Mesendoderm (in vitro differentiated cells): ENCODE measurements at regions not wholly inside any gene's neighbourhood (a gene's known extent, or its start where the extent isn't known, plus 50 kb on each side); places are given as distances from the start of the nearest gene placed in this dataset.

Experiments
- DNase-seq: peaks from one replicate; pipeline ENCODE4 v3.0.0; 2013
- H2AK5ac ChIP-seq: 2 replicates; pipeline ENCODE4 v1.6.1; 2013; ENCODE audit warnings: low read length, inconsistent platforms
- H2BK120ac ChIP-seq: 2 replicates; pipeline ENCODE4 v1.6.1; 2013; ENCODE audit warnings: low read depth, mild to moderate bottlenecking, low read length, moderate library complexity, mixed read lengths
- H2BK15ac ChIP-seq: replicated peaks from 2 replicates; pipeline ENCODE4 v1.6.1; 2013; ENCODE audit warnings: low read depth, mild to moderate bottlenecking, moderate library complexity
- H2BK5ac ChIP-seq: 2 replicates; pipeline ENCODE4 v1.6.1; 2013; ENCODE audit warnings: low read length, inconsistent platforms
- H3K18ac ChIP-seq: 2 replicates; pipeline ENCODE4 v1.6.1; 2013; ENCODE audit warnings: mild to moderate bottlenecking, low read length, mixed read lengths
- H3K23ac ChIP-seq: one replicate; pipeline ENCODE4 v1.6.1; 2013; ENCODE audit warnings: low read length
- H3K27ac ChIP-seq: 2 replicates; pipeline ENCODE4 v1.5.1; 2013; ENCODE audit warnings: low read depth, mild to moderate bottlenecking, inconsistent platforms, low read length, moderate library complexity
- H3K27me3 ChIP-seq: 2 replicates; pipeline ENCODE4 v1.6.1; 2013; ENCODE audit warnings: low read length, control low read depth, mild to moderate bottlenecking, inconsistent platforms; ENCODE audit not compliant: insufficient read depth, poor library complexity
- H3K36me3 ChIP-seq: 2 replicates; pipeline ENCODE4 v1.6.1; 2013; ENCODE audit warnings: low read length, inconsistent platforms; ENCODE audit not compliant: control insufficient read depth, insufficient read depth
- H3K4ac ChIP-seq: one replicate; pipeline ENCODE4 v1.6.1; 2013; ENCODE audit warnings: low read depth, mild to moderate bottlenecking, low read length, moderate library complexity
- H3K4me1 ChIP-seq: 2 replicates; pipeline ENCODE4 v1.6.1; 2013; ENCODE audit warnings: low read depth, low read length, inconsistent platforms; ENCODE audit not compliant: control insufficient read depth
- H3K4me2 ChIP-seq: 2 replicates; pipeline ENCODE4 v1.6.1; 2013; ENCODE audit warnings: low read length
- H3K4me3 ChIP-seq: 2 replicates; pipeline ENCODE4 v1.5.1; 2013; ENCODE audit warnings: mild to moderate bottlenecking, low read length
- H3K56ac ChIP-seq: one replicate; pipeline ENCODE4 v1.6.1; 2013; ENCODE audit warnings: low read length
- H3K79me1 ChIP-seq: 2 replicates; pipeline ENCODE4 v1.6.1; 2013; ENCODE audit warnings: low read length, inconsistent platforms
- H3K79me2 ChIP-seq: 2 replicates; pipeline ENCODE4 v1.6.1; 2013; ENCODE audit warnings: mild to moderate bottlenecking, low read length; ENCODE audit not compliant: control insufficient read depth, insufficient read depth
- H3K9ac ChIP-seq: 2 replicates; pipeline ENCODE4 v1.6.1; 2013; ENCODE audit warnings: low read length, inconsistent platforms
- H4K5ac ChIP-seq: one replicate; pipeline ENCODE4 v1.6.1; 2013; ENCODE audit warnings: low read length
- H4K8ac ChIP-seq: one replicate; pipeline ENCODE4 v1.6.1; 2013; ENCODE audit warnings: low read depth, mild to moderate bottlenecking, control low read depth, low read length, moderate library complexity
- WGBS: extraction: QIAGEN DNeasy Blood & Tissue Kit; methylation state at CpG from one replicate; pipeline ENCODE4 v1.1.7; 2013; ENCODE audit warnings: low lambda C conversion rate, missing lambda C conversion rate; ENCODE audit not compliant: insufficient coverage; ENCODE audit errors: extremely low coverage; 5-methylcytosine and 5-hydroxymethylcytosine counted together

- no peak overlapping the region for H2BK5ac ChIP-seq
- no peak overlapping the region for H3K4ac ChIP-seq
- H3K27me3 ChIP-seq = no peaks in the 10 kb centered on the region
- H3K18ac ChIP-seq = no peak overlapping the region
- H3K9ac ChIP-seq = no peak overlapping the region
- no peak overlapping the region for H3K4me3 ChIP-seq
- no CpG with 5 or more reads among the region's 4 CpGs for WGBS
- DNase-seq = no peak
- H2AK5ac ChIP-seq = no peak overlapping the region
- H2BK15ac ChIP-seq = no peak overlapping the region
- H3K4me2 ChIP-seq = no peak overlapping the region
- no peaks in the 10 kb centered on the region for H3K4me1 ChIP-seq
- no peak overlapping the region for H3K27ac ChIP-seq
- no peaks in the 10 kb centered on the region for H3K36me3 ChIP-seq
- H4K5ac ChIP-seq = no peak overlapping the region
- no peak overlapping the region for H3K56ac ChIP-seq
- H3K79me2 ChIP-seq = no peaks in the 10 kb centered on the region
- no peak overlapping the region for H4K8ac ChIP-seq
- no peak overlapping the region for H3K23ac ChIP-seq
- no peaks in the 10 kb centered on the region for H3K79me1 ChIP-seq
- no peak overlapping the region for H2BK120ac ChIP-seq
Observed at GRCh38 chr12:77151030-77151429, 85.7 kb upstream of the E2F7 start.

DNA sequence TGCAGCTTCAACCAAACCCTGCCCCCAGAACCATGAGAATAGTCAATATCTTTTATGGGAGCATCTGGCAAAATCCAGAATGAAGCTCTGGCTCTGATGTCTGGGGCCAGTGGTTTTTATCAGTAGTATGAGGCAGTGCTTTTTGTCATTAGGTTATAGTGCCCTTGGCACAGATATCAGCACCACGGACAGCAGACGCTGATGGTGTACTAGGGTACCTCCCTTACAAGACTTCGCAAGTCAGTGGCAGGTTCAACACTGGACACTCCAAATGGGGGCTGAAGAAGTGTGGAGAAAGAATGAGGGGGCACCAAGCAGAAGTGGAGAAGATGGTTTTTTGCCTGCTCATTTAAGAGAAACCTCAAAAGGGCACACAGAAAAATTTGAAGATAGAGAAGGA lies 68.2 kb upstream of the E2F7 start:
- Histone ChIP-seq H3K79me2 (no peaks in the 10 kb centered on the region), H3K9ac (no peak overlapping the region), H3K4me1 (no peaks in the 10 kb centered on the region), H2BK15ac (no peak overlapping the region), H4K5ac (no peak overlapping the region), H2BK120ac (no peak overlapping the region), H3K27ac (no peak overlapping the region), H3K56ac (no peak overlapping the region), H3K27me3 (no peaks in the 10 kb centered on the region), H3K4ac (no peak overlapping the region), H3K36me3 (no peaks in the 10 kb centered on the region), H4K8ac (no peak overlapping the region), H2AK5ac (no peak overlapping the region), H3K23ac (no peak overlapping the region), H3K4me2 (no peak overlapping the region), H3K4me3 (no peak overlapping the region), H3K79me1 (no peaks in the 10 kb centered on the region), H3K18ac (no peak overlapping the region), H2BK5ac (no peak overlapping the region)
- peak; percentile 70 for DNase-seq
- no CpG with 5 or more reads among the region's 3 CpGs for WGBS

- no peaks in the 10 kb centered on the region for H3K27me3 ChIP-seq
- H3K27ac ChIP-seq = no peak overlapping the region
- no peak overlapping the region for H3K23ac ChIP-seq
- no peak overlapping the region for H2BK15ac ChIP-seq
- no peaks in the 10 kb centered on the region for H3K79me2 ChIP-seq
- H4K8ac ChIP-seq = no peak overlapping the region
- H2AK5ac ChIP-seq = no peak overlapping the region
- no peak overlapping the region for H3K9ac ChIP-seq
- H3K4me2 ChIP-seq = no peak overlapping the region
- no peak for DNase-seq
- no CpG with 5 or more reads among the region's 2 CpGs for WGBS
- no peak overlapping the region for H2BK5ac ChIP-seq
- no peak overlapping the region for H3K4me3 ChIP-seq
- H3K18ac ChIP-seq = no peak overlapping the region
- no peak overlapping the region for H3K4ac ChIP-seq
- no peak overlapping the region for H4K5ac ChIP-seq
- H3K79me1 ChIP-seq = no peaks in the 10 kb centered on the region
- H3K56ac ChIP-seq = no peak overlapping the region
- no peaks in the 10 kb centered on the region for H3K4me1 ChIP-seq
- no peaks in the 10 kb centered on the region for H3K36me3 ChIP-seq
- H2BK120ac ChIP-seq = no peak overlapping the region
Observed at GRCh38 chr12:77131977-77132490, 66.7 kb upstream of the E2F7 start.

DNA sequence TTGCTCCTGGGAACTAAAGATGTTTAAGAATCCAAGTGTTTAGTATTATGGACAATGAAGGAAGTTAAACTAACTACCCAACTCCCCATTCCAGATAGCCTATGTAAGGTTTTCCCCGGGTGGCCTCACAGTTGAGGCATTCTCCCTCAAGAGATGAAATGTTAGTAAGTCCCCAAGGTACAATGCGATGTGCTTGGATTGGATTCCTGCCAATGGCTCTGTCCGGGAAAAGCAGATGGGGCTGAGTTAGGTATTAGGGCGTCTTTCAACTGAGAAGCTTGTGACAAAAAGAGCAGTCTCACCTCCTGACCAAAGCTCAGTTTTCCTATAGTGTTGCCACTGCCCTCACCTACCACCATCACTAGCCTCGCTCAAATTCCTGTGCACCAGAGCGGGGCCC lies 64.8 kb upstream of the E2F7 start:
- H3K4me1 ChIP-seq = no peaks in the 10 kb centered on the region
- H3K79me1 ChIP-seq = no peaks in the 10 kb centered on the region
- no peak overlapping the region for H2AK5ac ChIP-seq
- no peak overlapping the region for H3K18ac ChIP-seq
- H2BK5ac ChIP-seq = no peak overlapping the region
- no peak overlapping the region for H3K23ac ChIP-seq
- H2BK120ac ChIP-seq = no peak overlapping the region
- H3K36me3 ChIP-seq = no peaks in the 10 kb centered on the region
- H4K5ac ChIP-seq = no peak overlapping the region
- no peak overlapping the region for H3K4ac ChIP-seq
- no peak overlapping the region for H3K27ac ChIP-seq
- no peak overlapping the region for H3K56ac ChIP-seq
- H2BK15ac ChIP-seq = no peak overlapping the region
- no peak overlapping the region for H3K9ac ChIP-seq
- H3K4me3 ChIP-seq = no peak overlapping the region
- H3K4me2 ChIP-seq = no peak overlapping the region
- H4K8ac ChIP-seq = no peak overlapping the region
- WGBS = no CpG with 5 or more reads among the region's 6 CpGs
- H3K79me2 ChIP-seq = no peaks in the 10 kb centered on the region
- H3K27me3 ChIP-seq = no peaks in the 10 kb centered on the region
- DNase-seq = no peak

DNA sequence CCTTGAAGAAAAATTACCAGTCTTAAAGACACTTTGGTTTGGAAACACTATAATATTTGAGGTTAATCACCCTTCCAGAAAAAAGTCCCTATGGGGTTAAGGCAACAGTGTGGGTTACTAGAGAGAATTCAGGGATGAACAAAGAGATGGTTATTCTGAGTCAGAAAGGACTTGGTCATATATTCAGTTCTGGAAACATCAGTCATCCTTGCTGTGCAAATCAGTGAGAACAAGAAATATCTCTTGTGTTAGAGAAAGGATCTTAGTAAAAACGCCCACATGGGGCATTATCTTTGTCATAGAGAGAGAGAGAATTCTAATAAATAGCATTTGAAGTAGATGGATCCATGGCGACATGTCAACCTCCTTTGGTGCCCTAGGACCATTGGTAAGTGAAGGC lies 59.4 kb upstream of the E2F7 start:
- Histone ChIP-seq H4K5ac (no peak overlapping the region), H3K4ac (no peak overlapping the region), H3K4me2 (no peak overlapping the region), H3K9ac (no peak overlapping the region), H3K4me1 (no peaks in the 10 kb centered on the region), H3K79me2 (no peaks in the 10 kb centered on the region), H3K23ac (no peak overlapping the region), H2BK15ac (no peak overlapping the region), H3K79me1 (no peaks in the 10 kb centered on the region), H3K27me3 (no peaks in the 10 kb centered on the region), H3K36me3 (no peaks in the 10 kb centered on the region), H3K4me3 (no peak overlapping the region), H3K56ac (no peak overlapping the region), H2BK5ac (no peak overlapping the region), H2BK120ac (no peak overlapping the region), H3K27ac (no peak overlapping the region), H3K18ac (no peak overlapping the region), H4K8ac (no peak overlapping the region), H2AK5ac (no peak overlapping the region)
- WGBS = no CpG with 5 or more reads among the region's 2 CpGs
- no peak for DNase-seq

- Histone ChIP-seq H2AK5ac (no peak overlapping the region), H3K79me2 (no peaks in the 10 kb centered on the region), H2BK5ac (no peak overlapping the region), H3K56ac (no peak overlapping the region), H2BK120ac (no peak overlapping the region), H3K27me3 (no peaks in the 10 kb centered on the region), H4K5ac (no peak overlapping the region), H3K4ac (no peak overlapping the region), H3K36me3 (no peaks in the 10 kb centered on the region), H4K8ac (no peak overlapping the region), H3K79me1 (no peaks in the 10 kb centered on the region), H3K4me3 (no peak overlapping the region), H3K9ac (no peak overlapping the region), H3K23ac (no peak overlapping the region), H3K4me2 (no peak overlapping the region), H3K18ac (no peak overlapping the region), H3K27ac (no peak overlapping the region), H2BK15ac (no peak overlapping the region), H3K4me1 (no peaks in the 10 kb centered on the region)
- no peak for DNase-seq
Observed at GRCh38 chr12:77122661-77123060, 57.3 kb upstream of the E2F7 start.
